ENCODE measurements at regions not wholly inside any gene's neighbourhood (a gene's known extent, or its start where the extent isn't known, plus 50 kb on each side); places are given as distances from the start of the nearest gene placed in this dataset.
"Not testable (repeated sequence)": the region's sequence is repeated elsewhere in the genome, so short reads cannot be mapped to it uniquely, and the experiment has no call there.

GRCh38 chr10:56155091-56155513 lies 206.0 kb downstream of the ZWINT start:
- not testable (repeated sequence) for TF ChIP-seq EZH2 (optimal IDR thresholded peaks at IDR 0.05; ENCODE audit: low read depth, low read length)
- TF ChIP-seq, protein P1, sequence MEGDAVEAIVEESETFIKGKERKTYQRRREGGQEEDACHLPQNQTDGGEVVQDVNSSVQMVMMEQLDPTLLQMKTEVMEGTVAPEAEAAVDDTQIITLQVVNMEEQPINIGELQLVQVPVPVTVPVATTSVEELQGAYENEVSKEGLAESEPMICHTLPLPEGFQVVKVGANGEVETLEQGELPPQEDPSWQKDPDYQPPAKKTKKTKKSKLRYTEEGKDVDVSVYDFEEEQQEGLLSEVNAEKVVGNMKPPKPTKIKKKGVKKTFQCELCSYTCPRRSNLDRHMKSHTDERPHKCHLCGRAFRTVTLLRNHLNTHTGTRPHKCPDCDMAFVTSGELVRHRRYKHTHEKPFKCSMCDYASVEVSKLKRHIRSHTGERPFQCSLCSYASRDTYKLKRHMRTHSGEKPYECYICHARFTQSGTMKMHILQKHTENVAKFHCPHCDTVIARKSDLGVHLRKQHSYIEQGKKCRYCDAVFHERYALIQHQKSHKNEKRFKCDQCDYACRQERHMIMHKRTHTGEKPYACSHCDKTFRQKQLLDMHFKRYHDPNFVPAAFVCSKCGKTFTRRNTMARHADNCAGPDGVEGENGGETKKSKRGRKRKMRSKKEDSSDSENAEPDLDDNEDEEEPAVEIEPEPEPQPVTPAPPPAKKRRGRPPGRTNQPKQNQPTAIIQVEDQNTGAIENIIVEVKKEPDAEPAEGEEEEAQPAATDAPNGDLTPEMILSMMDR (IDR thresholded peaks at IDR 0.05; ENCODE audit: low read length): not testable (repeated sequence)
